Activated CD8-positive, alpha-beta memory T cell treated with anti-CD3 and anti-CD28 coated beads for 48 hours (primary cell): ENCODE measurements at regions not wholly inside any gene's neighbourhood (a gene's known extent, or its start where the extent isn't known, plus 50 kb on each side); places are given as distances from the start of the nearest gene placed in this dataset.

Experiments used
- DNase-seq, 3 experiments: peaks; one replicate each; pipeline ENCODE4 v3.0.0-alpha.2; 2020; ENCODE audit warnings: low read depth in 2 of 3, low spot score in 2 of 3

- DNase-seq: no peak
Measured at GRCh38 chr5:167217097-167217743, 1074.2 kb upstream of the WWC1 start.

- DNase-seq: no peak
Measured at GRCh38 chr5:167219298-167219697, 1072.1 kb upstream of the WWC1 start.

GRCh38 chr5:167226386-167226785 is 1065.1 kb upstream of the WWC1 start:
- DNase-seq: no peak

- DNase-seq: no peak
Measured at GRCh38 chr5:167228134-167228533, 1063.3 kb upstream of the WWC1 start.

- no peak for DNase-seq
Measured at GRCh38 chr5:167229751-167230150, 1061.7 kb upstream of the WWC1 start.

- DNase-seq: no peak
Measured at GRCh38 chr5:167230414-167230813, 1061.0 kb upstream of the WWC1 start.

- DNase-seq: no peak
Measured at GRCh38 chr5:167232675-167233311, 1058.7 kb upstream of the WWC1 start.

- DNase-seq: no peak
Measured at GRCh38 chr5:167233507-167234220, 1057.8 kb upstream of the WWC1 start.

GRCh38 chr5:167241436-167242067 is 1049.9 kb upstream of the WWC1 start:
- no peak for DNase-seq

GRCh38 chr5:167242701-167243100 is 1048.7 kb upstream of the WWC1 start:
- no peak for DNase-seq

- DNase-seq: no peak
Measured at GRCh38 chr5:167243463-167243862, 1048.0 kb upstream of the WWC1 start.

GRCh38 chr5:167244583-167244982 is 1046.9 kb upstream of the WWC1 start:
- no peak for DNase-seq

GRCh38 chr5:167245868-167246267 is 1045.6 kb upstream of the WWC1 start:
- no peak for DNase-seq

- DNase-seq: no peak
Measured at GRCh38 chr5:167247816-167248215, 1043.6 kb upstream of the WWC1 start.

GRCh38 chr5:167248257-167248656 is 1043.2 kb upstream of the WWC1 start:
- no peak for DNase-seq

GRCh38 chr5:167250996-167251395 is 1040.4 kb upstream of the WWC1 start:
- DNase-seq: no peak

GRCh38 chr5:167254132-167254531 is 1037.3 kb upstream of the WWC1 start:
- no peak for DNase-seq

- no peak for DNase-seq
Measured at GRCh38 chr5:167255926-167256325, 1035.5 kb upstream of the WWC1 start.

- DNase-seq: no peak
Measured at GRCh38 chr5:167259806-167260205, 1031.6 kb upstream of the WWC1 start.

- no peak for DNase-seq
Measured at GRCh38 chr5:167261309-167262100, 1029.9 kb upstream of the WWC1 start.

- DNase-seq: no peak
Measured at GRCh38 chr5:167263185-167263584, 1028.3 kb upstream of the WWC1 start.
